OCI-LY7 (cell line): ENCODE measurements at regions not wholly inside any gene's neighbourhood (a gene's known extent, or its start where the extent isn't known, plus 50 kb on each side); places are given as distances from the start of the nearest gene placed in this dataset.

Experiments
- BruUV-seq: library from RNA; stranded (reverse); fragments of 400-500 nt; replicated peaks from 2 replicates; lab custom pipeline; 2021; lab: Mats Ljungman, UMichigan
- CTCF ChIA-PET: fragments of 300-600 bp; sonication (Branson Sonifier 250); formaldehyde crosslinking; loops from one replicate; lab custom pipeline; 2022; ENCODE audit warnings: antibody characterized with exemption; ENCODE audit not compliant: unreplicated experiment; lab: Charles Lee
- POLR2A ChIA-PET: fragments of 300-600 bp; sonication (Branson Sonifier 250); formaldehyde crosslinking; loops from one replicate; lab custom pipeline; 2022; ENCODE audit warnings: antibody characterized with exemption; lab: Charles Lee
- DNase-seq: peaks from one replicate; pipeline ENCODE4 v3.0.0-alpha.2; 2015; ENCODE audit warnings: low spot score
- H2AFZ ChIP-seq: fragments of 200-600 bp; sonication (generic), shearing (Covaris generic); 2 replicates; pipeline ENCODE4 v1.6.1; 2014; ENCODE audit warnings: mild to moderate bottlenecking, antibody characterized with exemption, low read length, moderate library complexity
- H3K27ac ChIP-seq: fragments of 200-600 bp; sonication (generic); 2 replicates; pipeline ENCODE4 v1.5.1; 2014; ENCODE audit warnings: mixed run types, low read depth, mild to moderate bottlenecking, moderate library complexity, low read length, inconsistent platforms; ENCODE audit not compliant: poor library complexity, severe bottlenecking
- H3K36me3 ChIP-seq: fragments of 200-600 bp; sonication (generic); 2 replicates; pipeline ENCODE4 v1.6.1; 2014; ENCODE audit warnings: mild to moderate bottlenecking, antibody characterized with exemption, low read length, moderate library complexity, mixed read lengths; ENCODE audit not compliant: insufficient read depth
- H3K4me1 ChIP-seq: fragments of 200-600 bp; sonication (generic); 2 replicates; pipeline ENCODE4 v1.5.1; 2014; ENCODE audit warnings: mild to moderate bottlenecking, low read length; ENCODE audit not compliant: insufficient read depth, poor library complexity, severe bottlenecking
- H3K4me2 ChIP-seq: fragments of 200-600 bp; sonication (generic); 2 replicates; pipeline ENCODE4 v1.6.1; 2014; ENCODE audit warnings: mild to moderate bottlenecking, low read length
- H3K4me3 ChIP-seq: fragments of 200-600 bp; sonication (generic); 2 replicates; pipeline ENCODE4 v1.5.1; 2014; ENCODE audit warnings: mild to moderate bottlenecking, low read depth, low read length; ENCODE audit not compliant: poor library complexity, severe bottlenecking
- H3K79me2 ChIP-seq: fragments of 200-600 bp; sonication (generic); 2 replicates; pipeline ENCODE4 v1.6.1; 2016; ENCODE audit warnings: low read depth, mild to moderate bottlenecking, low read length, moderate library complexity, mixed read lengths; ENCODE audit not compliant: insufficient read depth
- H3K9me2 ChIP-seq: fragments of 200-600 bp; sonication (generic); 2 replicates; pipeline ENCODE4 v1.6.1; 2016; ENCODE audit warnings: mild to moderate bottlenecking, low read length, mixed read lengths; ENCODE audit not compliant: insufficient read depth
- H3K9me3 ChIP-seq: fragments of 200-600 bp; sonication (generic); 2 replicates; pipeline ENCODE4 v1.6.1; 2014; ENCODE audit warnings: mild to moderate bottlenecking, mixed run types, low read length, mixed read lengths
- H4K20me1 ChIP-seq: fragments of 200-600 bp; sonication (generic); 2 replicates; pipeline ENCODE4 v1.6.1; 2014; ENCODE audit warnings: mild to moderate bottlenecking, antibody characterized with exemption, low read length, moderate library complexity, mixed read lengths; ENCODE audit not compliant: insufficient read depth
- CTCF ChIP-seq: fragments of 200-600 bp; sonication (generic); conservative IDR thresholded peaks from 2 replicates; pipeline ENCODE4 v1.5.1; 2014; ENCODE audit warnings: mild to moderate bottlenecking, antibody characterized with exemption, low read length, moderate library complexity, mixed read lengths
- EZH2phosphoT487 ChIP-seq: fragments of 200-600 bp; sonication (generic); IDR thresholded peaks from 2 replicates; pipeline ENCODE4 v1.6.1; 2018; ENCODE audit warnings: low read depth, borderline replicate concordance, mild to moderate bottlenecking, mixed run types, antibody characterized with exemption, low read length, moderate library complexity, mixed read lengths
- intact Hi-C: fragments of 100-400 bp; cut with micrococcal nuclease; formaldehyde crosslinking; loops from one replicate; pipeline ENCODE4 v1.10.0; 2022; ENCODE audit not compliant: unreplicated experiment

DNA sequence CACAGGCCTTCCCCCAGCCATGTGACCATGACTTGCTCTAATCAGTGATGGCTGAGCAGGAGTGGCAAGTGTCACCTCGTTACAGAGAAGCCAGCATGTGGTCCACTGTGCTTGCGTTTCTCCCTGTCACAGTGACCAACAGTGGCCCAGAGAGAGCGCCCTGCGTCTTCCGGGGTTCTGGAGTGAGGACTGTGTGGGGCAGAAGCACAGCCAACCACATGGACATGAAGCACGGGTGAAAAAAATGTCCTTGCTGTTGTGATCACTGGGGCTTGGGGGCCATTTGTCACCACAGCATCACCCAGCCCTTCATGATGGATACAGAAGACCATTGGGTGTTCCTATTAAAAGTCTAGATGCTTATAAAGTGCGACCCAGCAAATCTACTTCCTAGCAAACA is 174.6 kb upstream of the C14orf180 start:
- DNase-seq = no peak
- intact Hi-C loops = no loop called here
- no peak overlapping the region for H3K4me3 ChIP-seq
- no peaks in the 10 kb centered on the region for H3K9me2 ChIP-seq
- no peak overlapping the region for H2AFZ ChIP-seq
- no peaks in the 10 kb centered on the region for H3K4me1 ChIP-seq
- no peaks in the 10 kb centered on the region for H3K79me2 ChIP-seq
- no peak for TF ChIP-seq CTCF
- TF ChIP-seq EZH2phosphoT487 = no peak
- no peak overlapping the region for H3K4me2 ChIP-seq
- H4K20me1 ChIP-seq = no peaks in the 10 kb centered on the region
- ChIA-PET POLR2A (no interaction called here), CTCF (no interaction called here)
- H3K27ac ChIP-seq = no peak overlapping the region
- H3K9me3 ChIP-seq = no peaks in the 10 kb centered on the region
- no peaks in the 10 kb centered on the region for H3K36me3 ChIP-seq
- no TSS peak for BruUV-seq

- no peaks in the 10 kb centered on the region for H3K9me2 ChIP-seq
- no peaks in the 10 kb centered on the region for H3K4me1 ChIP-seq
- H3K27ac ChIP-seq = no peak overlapping the region
- POLR2A ChIA-PET = no interaction called here
- H2AFZ ChIP-seq = no peak overlapping the region
- CTCF ChIA-PET = no interaction called here
- H4K20me1 ChIP-seq = no peaks in the 10 kb centered on the region
- H3K9me3 ChIP-seq = no peaks in the 10 kb centered on the region
- BruUV-seq = no TSS peak
- H3K36me3 ChIP-seq = no peaks in the 10 kb centered on the region
- no peak for DNase-seq
- H3K4me2 ChIP-seq = no peak overlapping the region
- no peaks in the 10 kb centered on the region for H3K79me2 ChIP-seq
- no peak for TF ChIP-seq EZH2phosphoT487
- no peak for TF ChIP-seq CTCF
- no peak overlapping the region for H3K4me3 ChIP-seq
- intact Hi-C loops = no loop called here
Measured at GRCh38 chr14:104405360-104406226, 174.0 kb upstream of the C14orf180 start.

- Histone ChIP-seq H3K79me2 (no peaks in the 10 kb centered on the region), H3K4me1 (no peaks in the 10 kb centered on the region), H3K36me3 (no peaks in the 10 kb centered on the region), H3K9me2 (no peaks in the 10 kb centered on the region), H3K4me3 (no peak overlapping the region), H3K27ac (no peak overlapping the region), H3K9me3 (no peaks in the 10 kb centered on the region), H2AFZ (no peak overlapping the region), H4K20me1 (no peaks in the 10 kb centered on the region), H3K4me2 (no peak overlapping the region)
- intact Hi-C loops = no loop called here
- no peak for DNase-seq
- no TSS peak for BruUV-seq
- POLR2A ChIA-PET = no interaction called here
- CTCF ChIA-PET = no interaction called here
- TF ChIP-seq CTCF (no peak), EZH2phosphoT487 (no peak)
Measured at GRCh38 chr14:104406831-104407230, 172.7 kb upstream of the C14orf180 start.
